DOHH2 (cell line): ENCODE measurements at regions not wholly inside any gene's neighbourhood (a gene's known extent, or its start where the extent isn't known, plus 50 kb on each side); places are given as distances from the start of the nearest gene placed in this dataset.

Experiments used
- H3F3A ChIP-seq: fragments of 200-600 bp; sonication (generic), shearing (Covaris generic); 2 replicates; pipeline ENCODE4 v1.6.0; 2016; ENCODE audit warnings: antibody characterized with exemption, mild to moderate bottlenecking; ENCODE audit not compliant: control insufficient read depth, insufficient read depth
- H3K27ac ChIP-seq: fragments of 200-600 bp; sonication (generic); 2 replicates; pipeline ENCODE4 v1.5.1; 2014; ENCODE audit warnings: low read depth, mild to moderate bottlenecking, low read length, moderate library complexity
- H3K27me3 ChIP-seq: fragments of 200-600 bp; sonication (generic); 2 replicates; pipeline ENCODE4 v1.6.1; 2014; ENCODE audit warnings: mild to moderate bottlenecking, low read length, mixed read lengths; ENCODE audit not compliant: control insufficient read depth
- H3K36me3 ChIP-seq: fragments of 200-600 bp; sonication (generic); 2 replicates; pipeline ENCODE4 v1.6.1; 2014; ENCODE audit warnings: mild to moderate bottlenecking, low read length, moderate library complexity, mixed read lengths; ENCODE audit not compliant: control insufficient read depth
- H3K4me1 ChIP-seq: fragments of 200-600 bp; sonication (generic); 2 replicates; pipeline ENCODE4 v1.6.1; 2014; ENCODE audit warnings: mild to moderate bottlenecking, low read length, mixed read lengths; ENCODE audit not compliant: control insufficient read depth
- H3K4me2 ChIP-seq: fragments of 200-600 bp; sonication (generic); 2 replicates; pipeline ENCODE4 v1.6.0; 2014; ENCODE audit warnings: mild to moderate bottlenecking, low read length, moderate library complexity
- H3K4me3 ChIP-seq: fragments of 200-600 bp; sonication (generic); 2 replicates; pipeline ENCODE4 v1.5.1; 2014; ENCODE audit warnings: mild to moderate bottlenecking, low read length, mixed read lengths
- H3K79me2 ChIP-seq: fragments of 200-600 bp; sonication (generic); 2 replicates; pipeline ENCODE4 v1.6.1; 2014; ENCODE audit warnings: mild to moderate bottlenecking, low read length, mixed read lengths; ENCODE audit not compliant: control insufficient read depth
- H3K9me2 ChIP-seq: fragments of 200-600 bp; sonication (generic); replicated peaks from 2 replicates; pipeline ENCODE4 v1.6.1; 2014; ENCODE audit warnings: mild to moderate bottlenecking, low read length, mixed read lengths; ENCODE audit not compliant: control insufficient read depth
- H3K9me3 ChIP-seq: fragments of 200-600 bp; sonication (generic); 2 replicates; pipeline ENCODE4 v1.6.1; 2014; ENCODE audit warnings: antibody characterized with exemption, low read length, mixed read lengths; ENCODE audit not compliant: control insufficient read depth, insufficient read depth
- H4K20me1 ChIP-seq: fragments of 200-600 bp; sonication (generic); 2 replicates; pipeline ENCODE4 v1.6.0; 2014; ENCODE audit warnings: low read depth, mild to moderate bottlenecking, antibody characterized with exemption, low read length, moderate library complexity; ENCODE audit not compliant: control insufficient read depth, insufficient read depth
- EZH2phosphoT487 ChIP-seq: fragments of 200-600 bp; sonication (generic); IDR thresholded peaks from 2 replicates; pipeline ENCODE4 v1.6.1; 2017; ENCODE audit warnings: borderline replicate concordance, mild to moderate bottlenecking, antibody characterized with exemption, low read length, moderate library complexity, mixed read lengths
- TF ChIP-seq, protein P1 (sequence below): fragments of 200-600 bp; sonication (generic); IDR thresholded peaks from one replicate; pipeline ENCODE4 v1.5.1; 2014; ENCODE audit warnings: antibody characterized with exemption, mild to moderate bottlenecking, low read depth, low read length; ENCODE audit not compliant: poor library complexity, severe bottlenecking

- no peaks in the 10 kb centered on the region for H4K20me1 ChIP-seq
- no peaks in the 10 kb centered on the region for H3K4me1 ChIP-seq
- H3K9me2 ChIP-seq = no peaks in the 10 kb centered on the region
- H3K36me3 ChIP-seq = no peaks in the 10 kb centered on the region
- no peak overlapping the region for H3K4me2 ChIP-seq
- no peak overlapping the region for H3K4me3 ChIP-seq
- H3K9me3 ChIP-seq = no peaks in the 10 kb centered on the region
- H3F3A ChIP-seq = no peaks in the 10 kb centered on the region
- H3K27me3 ChIP-seq = 0 out of 2 replicates have a peak, but pooled peaks cover 5% of the 10 kb centered on the region
- no peak overlapping the region for H3K27ac ChIP-seq
- no peak for TF ChIP-seq EZH2phosphoT487
- TF ChIP-seq, protein P1, sequence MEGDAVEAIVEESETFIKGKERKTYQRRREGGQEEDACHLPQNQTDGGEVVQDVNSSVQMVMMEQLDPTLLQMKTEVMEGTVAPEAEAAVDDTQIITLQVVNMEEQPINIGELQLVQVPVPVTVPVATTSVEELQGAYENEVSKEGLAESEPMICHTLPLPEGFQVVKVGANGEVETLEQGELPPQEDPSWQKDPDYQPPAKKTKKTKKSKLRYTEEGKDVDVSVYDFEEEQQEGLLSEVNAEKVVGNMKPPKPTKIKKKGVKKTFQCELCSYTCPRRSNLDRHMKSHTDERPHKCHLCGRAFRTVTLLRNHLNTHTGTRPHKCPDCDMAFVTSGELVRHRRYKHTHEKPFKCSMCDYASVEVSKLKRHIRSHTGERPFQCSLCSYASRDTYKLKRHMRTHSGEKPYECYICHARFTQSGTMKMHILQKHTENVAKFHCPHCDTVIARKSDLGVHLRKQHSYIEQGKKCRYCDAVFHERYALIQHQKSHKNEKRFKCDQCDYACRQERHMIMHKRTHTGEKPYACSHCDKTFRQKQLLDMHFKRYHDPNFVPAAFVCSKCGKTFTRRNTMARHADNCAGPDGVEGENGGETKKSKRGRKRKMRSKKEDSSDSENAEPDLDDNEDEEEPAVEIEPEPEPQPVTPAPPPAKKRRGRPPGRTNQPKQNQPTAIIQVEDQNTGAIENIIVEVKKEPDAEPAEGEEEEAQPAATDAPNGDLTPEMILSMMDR = no peak
- no peaks in the 10 kb centered on the region for H3K79me2 ChIP-seq
Observed at GRCh38 chr2:136437461-136437860, 319.5 kb upstream of the CXCR4 start.

GRCh38 chr2:136436936-136437335, 319.0 kb upstream of the CXCR4 start:
- Histone ChIP-seq H3K36me3 (no peaks in the 10 kb centered on the region), H3K4me1 (no peaks in the 10 kb centered on the region), H3K4me3 (no peak overlapping the region), H3K27ac (no peak overlapping the region), H3K79me2 (no peaks in the 10 kb centered on the region), H3K9me3 (no peaks in the 10 kb centered on the region), H3K27me3 (0 out of 2 replicates have a peak, but pooled peaks cover 5% of the 10 kb centered on the region), H3K9me2 (no peaks in the 10 kb centered on the region), H4K20me1 (no peaks in the 10 kb centered on the region), H3F3A (no peaks in the 10 kb centered on the region), H3K4me2 (no peak overlapping the region)
- no peak for TF ChIP-seq EZH2phosphoT487
- TF ChIP-seq, protein P1 = no peak

GRCh38 chr2:136434251-136434715, 316.3 kb upstream of the CXCR4 start:
- Histone ChIP-seq H3K27me3 (0 out of 2 replicates have a peak, but pooled peaks cover under 1% of the 10 kb centered on the region), H3F3A (no peaks in the 10 kb centered on the region), H3K4me1 (no peaks in the 10 kb centered on the region), H3K9me3 (no peaks in the 10 kb centered on the region), H4K20me1 (no peaks in the 10 kb centered on the region), H3K79me2 (no peaks in the 10 kb centered on the region), H3K9me2 (no peaks in the 10 kb centered on the region), H3K36me3 (no peaks in the 10 kb centered on the region), H3K4me2 (no peak overlapping the region), H3K27ac (no peak overlapping the region), H3K4me3 (no peak overlapping the region)
- TF ChIP-seq EZH2phosphoT487 = no peak
- TF ChIP-seq, protein P1 = no peak
